ENCODE measurements at regions not wholly inside any gene's neighbourhood (a gene's known extent, or its start where the extent isn't known, plus 50 kb on each side); places are given as distances from the start of the nearest gene placed in this dataset.
"Not testable (repeated sequence)": the region's sequence is repeated elsewhere in the genome, so short reads cannot be mapped to it uniquely, and the experiment has no call there.

GRCh38 chr22:19599626-19600243, 75.5 kb upstream of the CLDN5 start:
- Histone ChIP-seq H4K20me1 (ENCODE audit: control insufficient read depth, extremely low read depth, insufficient read depth, low read length) (no peaks in the 10 kb centered on the region), H3K4me3 (replicated peaks in 1 of 4; ENCODE audit: control extremely low read depth in 1 of 4, insufficient read depth in 1 of 4, low read depth in 3 of 4, low read length in 4 of 4) (no peak overlapping the region), H3K27ac (ENCODE audit: insufficient read depth, low read length) (no peak overlapping the region), H3K27me3 (ENCODE audit: control insufficient read depth, insufficient read depth, low read length) (no peaks in the 10 kb centered on the region), H2AFZ (ENCODE audit: low read length) (no peak overlapping the region), H3K9me3 (ENCODE audit: control insufficient read depth, insufficient read depth, low read depth, low read length) (no peaks in the 10 kb centered on the region), H3K9ac (ENCODE audit: insufficient read depth, low read length) (no peak overlapping the region), H3K4me1 (ENCODE audit: control insufficient read depth, extremely low read depth, insufficient read depth, low read length) (no peaks in the 10 kb centered on the region), H3K79me2 (ENCODE audit: control insufficient read depth, insufficient read depth, low read length) (no peaks in the 10 kb centered on the region), H3K4me2 (ENCODE audit: extremely low read depth, insufficient read depth, low read length) (no peak overlapping the region), H3K36me3 (ENCODE audit: control insufficient read depth, insufficient read depth, low read length) (no peaks in the 10 kb centered on the region)
- no peak for DNase-seq (ENCODE audit: low read depth in 2 of 2)
- TF ChIP-seq, protein P1, sequence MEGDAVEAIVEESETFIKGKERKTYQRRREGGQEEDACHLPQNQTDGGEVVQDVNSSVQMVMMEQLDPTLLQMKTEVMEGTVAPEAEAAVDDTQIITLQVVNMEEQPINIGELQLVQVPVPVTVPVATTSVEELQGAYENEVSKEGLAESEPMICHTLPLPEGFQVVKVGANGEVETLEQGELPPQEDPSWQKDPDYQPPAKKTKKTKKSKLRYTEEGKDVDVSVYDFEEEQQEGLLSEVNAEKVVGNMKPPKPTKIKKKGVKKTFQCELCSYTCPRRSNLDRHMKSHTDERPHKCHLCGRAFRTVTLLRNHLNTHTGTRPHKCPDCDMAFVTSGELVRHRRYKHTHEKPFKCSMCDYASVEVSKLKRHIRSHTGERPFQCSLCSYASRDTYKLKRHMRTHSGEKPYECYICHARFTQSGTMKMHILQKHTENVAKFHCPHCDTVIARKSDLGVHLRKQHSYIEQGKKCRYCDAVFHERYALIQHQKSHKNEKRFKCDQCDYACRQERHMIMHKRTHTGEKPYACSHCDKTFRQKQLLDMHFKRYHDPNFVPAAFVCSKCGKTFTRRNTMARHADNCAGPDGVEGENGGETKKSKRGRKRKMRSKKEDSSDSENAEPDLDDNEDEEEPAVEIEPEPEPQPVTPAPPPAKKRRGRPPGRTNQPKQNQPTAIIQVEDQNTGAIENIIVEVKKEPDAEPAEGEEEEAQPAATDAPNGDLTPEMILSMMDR (conservative IDR thresholded peaks at IDR 0.05 in 1 of 2, IDR thresholded peaks at IDR 0.05 in 1 of 2; ENCODE audit: low read depth in 1 of 2, low read length in 2 of 2): no peak
- TF ChIP-seq EZH2 (IDR thresholded peaks at IDR 0.05; ENCODE audit: low read length, missing control alignments): no peak

GRCh38 chr22:19603346-19603745, 79.1 kb upstream of the CLDN5 start:
- H3K4me1 ChIP-seq (ENCODE audit: control insufficient read depth, extremely low read depth, insufficient read depth, low read length); H4K20me1 ChIP-seq (ENCODE audit: control insufficient read depth, extremely low read depth, insufficient read depth, low read length); H3K4me2 ChIP-seq (ENCODE audit: extremely low read depth, insufficient read depth, low read length); DNase-seq (ENCODE audit: low read depth in 2 of 2); H3K36me3 ChIP-seq (ENCODE audit: control insufficient read depth, insufficient read depth, low read length); H3K9ac ChIP-seq (ENCODE audit: insufficient read depth, low read length); H3K79me2 ChIP-seq (ENCODE audit: control insufficient read depth, insufficient read depth, low read length); H2AFZ ChIP-seq (ENCODE audit: low read length); H3K9me3 ChIP-seq (ENCODE audit: control insufficient read depth, insufficient read depth, low read depth, low read length); H3K27ac ChIP-seq (ENCODE audit: insufficient read depth, low read length); H3K4me3 ChIP-seq (replicated peaks in 1 of 4; ENCODE audit: control extremely low read depth in 1 of 4, insufficient read depth in 1 of 4, low read depth in 3 of 4, low read length in 4 of 4): not testable (repeated sequence)
- H3K27me3 ChIP-seq (ENCODE audit: control insufficient read depth, insufficient read depth, low read length): peaks cover 18% of the 10 kb centered on the region

- TF ChIP-seq EZH2 (IDR thresholded peaks at IDR 0.05; ENCODE audit: low read length, missing control alignments): no peak
- TF ChIP-seq, protein P1 (conservative IDR thresholded peaks at IDR 0.05 in 1 of 2, IDR thresholded peaks at IDR 0.05 in 1 of 2; ENCODE audit: low read depth in 1 of 2, low read length in 2 of 2): no peak
These were observed 79.6 kb upstream of the CLDN5 start for GRCh38 chr22:19603767-19604166.

More at GRCh38 chr22:19603767-19604166, 79.6 kb upstream of the CLDN5 start:
- Histone ChIP-seq H2AFZ (ENCODE audit: low read length) (no peak overlapping the region), H3K9me3 (ENCODE audit: control insufficient read depth, insufficient read depth, low read depth, low read length) (no peaks in the 10 kb centered on the region), H3K4me2 (ENCODE audit: extremely low read depth, insufficient read depth, low read length) (no peak overlapping the region), H3K27me3 (ENCODE audit: control insufficient read depth, insufficient read depth, low read length) (peaks cover 22% of the 10 kb centered on the region), H3K79me2 (ENCODE audit: control insufficient read depth, insufficient read depth, low read length) (no peaks in the 10 kb centered on the region), H3K4me1 (ENCODE audit: control insufficient read depth, extremely low read depth, insufficient read depth, low read length) (no peaks in the 10 kb centered on the region), H3K9ac (ENCODE audit: insufficient read depth, low read length) (no peak overlapping the region), H3K36me3 (ENCODE audit: control insufficient read depth, insufficient read depth, low read length) (no peaks in the 10 kb centered on the region), H3K4me3 (replicated peaks in 1 of 4; ENCODE audit: control extremely low read depth in 1 of 4, insufficient read depth in 1 of 4, low read depth in 3 of 4, low read length in 4 of 4) (no peak overlapping the region), H4K20me1 (ENCODE audit: control insufficient read depth, extremely low read depth, insufficient read depth, low read length) (no peaks in the 10 kb centered on the region), H3K27ac (ENCODE audit: insufficient read depth, low read length) (no peak overlapping the region)
- no peak for DNase-seq (ENCODE audit: low read depth in 2 of 2)

Data from fibroblast of lung (primary cell).